Large intestine (tissue), 3 donors: ENCODE measurements at regions not wholly inside any gene's neighbourhood (a gene's known extent, or its start where the extent isn't known, plus 50 kb on each side); places are given as distances from the start of the nearest gene placed in this dataset.
"Not testable (repeated sequence)": the region's sequence is repeated elsewhere in the genome, so short reads cannot be mapped to it uniquely, and the experiment has no call there.

Source experiments
- DNase-seq, 2 donors: peaks; one replicate each; pipeline versions ENCODE4 v3.0.0 to v3.0.0-alpha.2; 2013
- H3K27ac ChIP-seq: one replicate; pipeline ENCODE4 v1.5.1; 2013; ENCODE audit warnings: low read length
- H3K27me3 ChIP-seq: 2 replicates; pipeline ENCODE4 v1.6.1; 2013; ENCODE audit warnings: low read length; ENCODE audit not compliant: control insufficient read depth, insufficient read depth
- H3K36me3 ChIP-seq: 2 replicates; pipeline ENCODE4 v1.6.1; 2013; ENCODE audit warnings: low read length; ENCODE audit not compliant: control insufficient read depth, insufficient read depth
- H3K4me1 ChIP-seq: one replicate; pipeline ENCODE4 v1.6.1; 2013; ENCODE audit warnings: low read length; ENCODE audit not compliant: control insufficient read depth, insufficient read depth
- H3K4me3 ChIP-seq: one replicate; pipeline ENCODE4 v1.5.1; 2013; ENCODE audit warnings: low read length
- H3K9me3 ChIP-seq: one replicate; pipeline ENCODE4 v1.6.1; 2013; ENCODE audit warnings: mild to moderate bottlenecking, low read depth, low read length, moderate library complexity; ENCODE audit not compliant: control insufficient read depth
- WGBS: methylation state at CpG from one replicate; pipeline ENCODE4 v1.1.5; 2013; ENCODE audit warnings: low lambda C conversion rate; ENCODE audit not compliant: insufficient coverage; 5-methylcytosine and 5-hydroxymethylcytosine counted together

DNA sequence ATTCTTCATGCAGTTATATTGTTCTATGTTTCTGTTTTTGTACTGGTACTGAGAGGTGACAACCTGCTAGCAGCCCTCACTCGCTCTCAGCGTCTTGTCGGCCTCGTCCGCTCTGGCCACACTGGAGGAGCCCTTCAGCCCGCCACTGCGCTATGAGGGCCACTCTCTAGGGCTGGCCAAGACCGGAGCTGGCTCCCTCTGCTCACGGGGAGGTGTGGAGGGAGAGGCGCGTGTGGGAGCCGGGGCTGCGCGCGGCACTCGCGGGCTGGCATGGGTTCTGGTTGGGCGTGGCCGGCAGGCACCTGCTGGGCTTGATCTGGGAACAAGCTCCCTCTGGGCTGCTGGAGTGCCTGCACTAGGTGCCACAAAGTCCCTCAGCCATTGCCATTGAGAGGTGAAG is 1323.8 kb upstream of the EYS start:
- no peaks in the 10 kb centered on the region for H3K4me1 ChIP-seq
- no peak for DNase-seq

DNA sequence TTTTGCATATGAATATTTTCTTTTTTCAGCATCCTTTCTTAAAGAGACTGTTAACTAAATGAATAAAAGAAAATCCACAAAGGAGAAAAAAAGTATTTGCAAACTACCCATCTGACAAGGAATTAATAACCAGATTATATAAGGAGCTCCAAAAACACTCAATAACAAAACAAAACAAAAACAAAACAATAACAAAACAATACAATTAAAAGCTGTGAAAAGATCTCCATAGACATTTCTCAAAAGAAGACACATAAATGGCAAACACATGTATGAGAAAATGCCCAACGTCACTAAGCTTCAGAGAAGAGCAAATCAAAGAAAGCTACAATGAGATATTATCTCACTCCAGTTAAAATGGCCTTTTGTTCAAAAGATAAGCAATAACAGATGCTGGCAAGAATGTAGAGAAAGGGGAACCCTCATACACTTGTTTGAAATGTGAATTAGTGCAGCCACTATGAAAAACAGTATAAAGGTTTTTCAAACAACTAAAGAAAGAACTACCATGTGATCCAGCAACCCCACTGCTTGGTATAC is 1310.0 kb upstream of the EYS start:
- Histone ChIP-seq H3K9me3 (no peaks in the 10 kb centered on the region), H3K4me1 (no peaks in the 10 kb centered on the region), H3K4me3 (no peak overlapping the region), H3K27ac (no peak overlapping the region), H3K36me3 (no peaks in the 10 kb centered on the region), H3K27me3 (no peaks in the 10 kb centered on the region)
- 38% methylated on average over 1 of the region's 1 CpG for WGBS
- DNase-seq: no peak

More for the DNA sequence above, 1323.8 kb upstream of the EYS start:
- Histone ChIP-seq H3K27ac (no peak overlapping the region), H3K36me3 (no peaks in the 10 kb centered on the region), H3K4me3 (no peak overlapping the region), H3K9me3 (peaks cover 4% of the 10 kb centered on the region), H3K27me3 (no peaks in the 10 kb centered on the region)
- WGBS: no CpG with 5 or more reads among the region's 19 CpGs

DNA sequence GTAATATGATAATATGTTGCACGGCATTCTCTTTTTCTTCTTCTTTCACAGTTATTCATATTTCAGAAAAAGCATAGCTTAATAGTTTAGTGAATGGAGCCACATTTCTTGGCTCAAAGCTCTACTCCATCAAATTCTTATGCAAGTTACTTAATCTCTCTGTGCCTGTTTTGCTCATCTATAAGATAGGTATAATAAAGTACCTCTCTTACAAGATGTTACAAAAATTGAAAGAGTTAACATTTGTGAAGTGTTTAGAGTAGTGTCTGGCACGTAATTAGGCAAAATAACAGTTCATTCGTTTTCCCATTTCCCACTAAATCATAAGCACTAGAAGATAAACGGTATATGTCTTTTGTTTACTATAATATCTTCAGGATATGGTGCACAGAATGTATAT is 1304.4 kb upstream of the EYS start:
- Histone ChIP-seq H3K4me3 (no peak overlapping the region), H3K36me3 (no peaks in the 10 kb centered on the region), H3K27ac (no peak overlapping the region), H3K27me3 (no peaks in the 10 kb centered on the region), H3K4me1 (no peaks in the 10 kb centered on the region), H3K9me3 (no peaks in the 10 kb centered on the region)
- DNase-seq: no peak
- 69% methylated on average over 3 of the region's 4 CpGs for WGBS

DNA sequence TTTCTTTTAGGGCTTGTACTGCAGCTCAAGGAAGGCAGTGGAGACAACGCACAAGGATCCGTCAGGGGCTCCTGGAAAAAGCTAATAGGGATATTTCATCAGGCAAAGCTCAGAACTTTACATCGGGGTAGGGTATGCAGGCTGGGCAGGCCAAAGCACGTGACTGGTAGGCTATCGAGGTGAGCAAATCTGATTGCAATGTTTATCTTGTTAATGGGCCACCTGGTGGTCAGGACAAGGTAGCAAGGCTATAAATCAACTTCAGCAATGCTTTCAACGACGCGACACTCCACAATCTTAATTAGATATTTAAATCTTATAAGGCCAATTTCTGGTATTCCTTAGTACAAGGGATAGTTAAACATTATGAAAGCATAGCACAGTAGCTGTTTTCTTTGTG is 1302.8 kb upstream of the EYS start:
- Histone ChIP-seq H3K36me3 (no peaks in the 10 kb centered on the region), H3K27me3 (no peaks in the 10 kb centered on the region), H3K4me1 (no peaks in the 10 kb centered on the region), H3K27ac (no peak overlapping the region), H3K4me3 (no peak overlapping the region), H3K9me3 (no peaks in the 10 kb centered on the region)
- 20% methylated on average over 3 of the region's 8 CpGs for WGBS
- no peak for DNase-seq

DNA sequence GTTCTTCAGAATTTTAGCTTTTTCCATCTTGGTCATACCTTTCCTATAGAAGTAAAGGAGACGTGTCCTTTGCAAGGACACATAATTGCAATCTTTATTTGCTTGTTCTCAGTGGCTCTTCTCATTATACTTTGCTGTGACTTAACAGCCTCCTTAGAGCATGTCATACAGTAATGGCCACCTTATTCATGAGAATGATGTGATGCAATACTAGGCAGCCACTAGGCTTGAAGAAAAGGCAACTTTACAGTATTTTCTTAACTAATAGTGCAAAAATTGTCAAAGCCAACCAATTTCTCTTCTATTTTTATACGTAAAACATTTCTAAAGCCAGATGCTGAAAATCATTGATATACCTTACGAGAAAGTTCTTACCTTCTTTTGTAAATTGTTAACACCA is 1296.8 kb upstream of the EYS start:
- H3K36me3 ChIP-seq: no peaks in the 10 kb centered on the region
- H3K27me3 ChIP-seq: no peaks in the 10 kb centered on the region
- WGBS: 93% methylated on average over 2 of the region's 3 CpGs
- no peaks in the 10 kb centered on the region for H3K9me3 ChIP-seq
- H3K27ac ChIP-seq: no peak overlapping the region
- no peak overlapping the region for H3K4me3 ChIP-seq
- H3K4me1 ChIP-seq: no peaks in the 10 kb centered on the region
- no peak for DNase-seq

DNA sequence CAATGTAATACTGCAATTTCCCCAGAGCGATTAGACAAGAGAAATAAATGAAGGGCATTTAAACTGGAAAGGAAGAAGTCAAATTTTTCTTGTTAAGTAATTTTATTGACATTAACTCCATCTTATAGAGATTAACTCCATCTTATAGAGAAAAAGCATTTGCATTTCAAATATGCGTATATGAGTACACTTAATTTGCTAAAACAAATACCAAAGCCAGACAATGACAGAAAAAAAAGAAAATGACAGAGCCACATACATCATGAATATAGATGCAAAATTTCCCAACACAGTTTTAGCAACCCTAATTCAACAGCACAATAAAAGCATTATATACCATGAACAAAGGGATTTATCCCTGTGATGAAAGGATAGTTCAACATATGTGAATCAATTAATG is 1293.1 kb upstream of the EYS start:
- Histone ChIP-seq H3K36me3 (no peaks in the 10 kb centered on the region), H3K4me3 (no peak overlapping the region), H3K27me3 (no peaks in the 10 kb centered on the region), H3K9me3 (peaks cover 6% of the 10 kb centered on the region), H3K27ac (no peak overlapping the region), H3K4me1 (no peaks in the 10 kb centered on the region)
- WGBS: 100% methylated on average over 1 of the region's 2 CpGs
- DNase-seq: no peak

DNA sequence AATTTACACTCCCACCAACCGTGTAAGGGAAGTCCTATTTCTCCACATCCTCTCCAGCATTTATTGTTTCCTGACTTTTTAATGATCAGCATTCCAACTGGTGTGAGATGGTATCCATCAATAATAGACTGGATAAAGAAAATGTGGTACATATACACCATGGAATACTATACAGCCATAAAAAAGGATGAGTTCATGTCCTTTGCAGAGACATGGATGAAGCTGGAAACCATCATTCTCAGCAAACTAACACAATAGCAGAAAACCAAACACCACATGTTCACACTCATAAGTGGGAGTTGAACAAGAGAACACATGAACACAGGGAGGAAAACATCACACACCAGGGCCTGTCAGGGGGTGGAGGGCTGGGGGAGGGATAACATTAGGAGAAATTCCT is 1290.6 kb upstream of the EYS start:
- not testable (repeated sequence) for H3K27ac ChIP-seq, H3K4me1 ChIP-seq, H3K27me3 ChIP-seq, H3K4me3 ChIP-seq, H3K36me3 ChIP-seq, DNase-seq, H3K9me3 ChIP-seq
- no CpG with 5 or more reads among the region's 1 CpG for WGBS

DNA sequence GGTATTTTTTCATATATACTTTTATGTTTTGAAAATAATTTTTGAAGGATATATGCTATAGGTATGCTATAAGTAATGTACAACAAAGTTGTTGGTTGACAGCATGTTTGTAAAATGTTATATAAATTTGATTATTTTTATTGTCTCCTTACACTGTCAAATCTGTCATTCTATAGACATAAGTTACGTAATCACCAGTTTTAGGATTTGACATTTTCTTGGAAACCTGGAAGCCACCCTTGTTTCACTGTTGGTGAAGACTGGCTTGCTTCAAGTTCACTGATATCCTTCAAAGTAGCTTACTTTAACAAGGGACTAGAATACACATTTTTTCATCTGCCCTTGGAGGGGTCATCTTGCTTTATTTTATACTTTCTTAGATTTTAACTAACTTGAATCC is 1288.6 kb upstream of the EYS start:
- peaks cover 6% of the 10 kb centered on the region for H3K9me3 ChIP-seq
- no peaks in the 10 kb centered on the region for H3K27me3 ChIP-seq
- DNase-seq: no peak
- H3K4me1 ChIP-seq: no peaks in the 10 kb centered on the region
- no CpG with 5 or more reads among the region's 1 CpG for WGBS
- no peak overlapping the region for H3K4me3 ChIP-seq
- H3K36me3 ChIP-seq: no peaks in the 10 kb centered on the region
- H3K27ac ChIP-seq: no peak overlapping the region

DNA sequence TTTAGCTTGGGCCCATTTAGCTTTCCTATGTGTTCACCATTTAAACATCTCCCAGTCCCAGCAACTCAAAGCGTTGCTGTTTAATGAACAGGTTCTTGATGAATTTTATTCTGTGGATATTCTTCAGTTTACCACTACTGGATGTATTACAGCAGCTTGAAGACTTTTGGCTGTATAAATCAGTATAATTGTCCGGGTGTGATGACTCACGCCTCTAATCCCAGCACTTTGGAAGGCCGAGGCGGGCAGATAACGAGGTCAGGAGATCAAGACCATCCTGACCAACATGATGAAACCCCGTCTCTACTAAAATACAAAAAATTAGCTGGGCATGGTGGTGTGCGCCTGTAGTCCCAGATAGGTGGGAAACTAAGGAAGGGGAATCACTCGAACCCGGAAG is 1286.7 kb upstream of the EYS start:
- WGBS: 100% methylated on average over 1 of the region's 10 CpGs
- not testable (repeated sequence) for DNase-seq, H3K36me3 ChIP-seq, H3K4me1 ChIP-seq, H3K27me3 ChIP-seq, H3K4me3 ChIP-seq, H3K27ac ChIP-seq
- peaks cover 14% of the 10 kb centered on the region for H3K9me3 ChIP-seq

DNA sequence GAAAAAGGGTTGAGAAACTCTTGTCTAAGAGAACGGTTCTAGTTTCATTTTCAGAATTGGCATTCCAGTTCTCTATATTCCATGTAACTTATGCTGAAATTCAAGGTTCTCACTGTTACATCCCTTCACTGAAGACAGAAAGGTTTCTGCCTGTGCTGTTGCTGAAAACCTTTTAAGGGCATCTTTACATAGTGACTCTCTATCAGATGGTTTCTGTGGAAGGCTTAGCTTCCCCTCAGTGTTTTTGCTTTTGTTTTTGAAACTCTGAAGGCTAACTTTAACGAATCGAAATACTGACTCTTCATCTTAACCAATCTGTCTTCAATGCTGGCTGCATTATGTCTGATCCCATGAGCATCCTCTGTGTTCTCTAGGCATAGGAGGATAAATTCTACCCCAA is 1286.2 kb upstream of the EYS start:
- Histone ChIP-seq H3K4me3 (no peak overlapping the region), H3K9me3 (peaks cover 11% of the 10 kb centered on the region), H3K27ac (no peak overlapping the region), H3K4me1 (no peaks in the 10 kb centered on the region), H3K36me3 (no peaks in the 10 kb centered on the region), H3K27me3 (no peaks in the 10 kb centered on the region)
- DNase-seq: no peak
- WGBS: 100% methylated on average over 1 of the region's 3 CpGs

DNA sequence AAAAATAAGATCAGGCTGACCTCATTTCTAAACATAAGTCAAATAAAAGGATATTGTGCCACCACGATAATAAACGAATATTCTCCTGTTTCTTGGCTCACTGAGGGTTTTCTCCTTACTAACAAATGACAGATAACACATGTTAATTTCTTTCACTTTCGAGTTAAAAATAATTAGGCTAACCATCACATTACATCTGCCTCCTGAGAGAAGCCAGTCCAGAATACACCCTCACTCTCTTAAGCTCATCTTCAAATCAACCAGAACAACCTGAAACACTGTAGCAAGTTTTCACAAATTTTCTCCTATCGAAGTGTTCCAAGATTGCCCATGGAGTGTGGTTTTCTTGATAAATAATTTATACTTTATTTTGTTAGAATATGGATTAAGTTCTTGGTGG is 1285.6 kb upstream of the EYS start:
- no peak overlapping the region for H3K4me3 ChIP-seq
- 100% methylated on average over 2 of the region's 4 CpGs for WGBS
- H3K27ac ChIP-seq: no peak overlapping the region
- H3K4me1 ChIP-seq: no peaks in the 10 kb centered on the region
- DNase-seq: no peak
- peaks cover 9% of the 10 kb centered on the region for H3K9me3 ChIP-seq
- no peaks in the 10 kb centered on the region for H3K27me3 ChIP-seq
- H3K36me3 ChIP-seq: no peaks in the 10 kb centered on the region
